ENCODE measurements at regions not wholly inside any gene's neighbourhood (a gene's known extent, or its start where the extent isn't known, plus 50 kb on each side); places are given as distances from the start of the nearest gene placed in this dataset.

GRCh38 chr16:59373632-59374031 is 639.5 kb upstream of the GOT2 start:
- no peak overlapping the region for H3K4me3 ChIP-seq (ENCODE audit: low read length)
- no peaks in the 10 kb centered on the region for H3K9me3 ChIP-seq (replicated peaks; ENCODE audit: insufficient read depth, low read length)

GRCh38 chr16:59370717-59371116 is 636.6 kb upstream of the GOT2 start:
- no peaks in the 10 kb centered on the region for H3F3A ChIP-seq (ENCODE audit: insufficient read depth, low read length)
- H3K9me2 ChIP-seq (replicated peaks; ENCODE audit: insufficient read depth, low read length), result no peaks in the 10 kb centered on the region
- no peak overlapping the region for H3K27ac ChIP-seq (ENCODE audit: low read length)
- DNase-seq, result no peak
- no peaks in the 10 kb centered on the region for H3K27me3 ChIP-seq (replicated peaks; ENCODE audit: insufficient read depth, low read length)
- H3K36me3 ChIP-seq (replicated peaks; ENCODE audit: insufficient read depth, low read length), result no peaks in the 10 kb centered on the region
- no peak overlapping the region for H3K4me2 ChIP-seq (ENCODE audit: low read depth, low read length)
- H3K79me2 ChIP-seq (ENCODE audit: low read length), result no peaks in the 10 kb centered on the region
- TF ChIP-seq EZH2 (optimal IDR thresholded peaks at IDR 0.05; ENCODE audit: low read depth, low read length), result no peak
- H3K4me1 ChIP-seq (ENCODE audit: low read length), result no peaks in the 10 kb centered on the region
- H3K4me3 ChIP-seq (ENCODE audit: low read length), result no peak overlapping the region
- no peaks in the 10 kb centered on the region for H4K20me1 ChIP-seq (ENCODE audit: insufficient read depth, low read length)
- no peak overlapping the region for H3K9ac ChIP-seq (ENCODE audit: low read length)
- no peak overlapping the region for H2AFZ ChIP-seq (ENCODE audit: low read length)
- no peaks in the 10 kb centered on the region for H3K9me3 ChIP-seq (replicated peaks; ENCODE audit: insufficient read depth, low read length)

More at GRCh38 chr16:59373632-59374031, 639.5 kb upstream of the GOT2 start:
- Histone ChIP-seq H3K27ac (ENCODE audit: low read length) (no peak overlapping the region), H3K9me2 (replicated peaks; ENCODE audit: insufficient read depth, low read length) (no peaks in the 10 kb centered on the region), H3K4me1 (ENCODE audit: low read length) (no peaks in the 10 kb centered on the region), H3K9ac (ENCODE audit: low read length) (no peak overlapping the region), H3K36me3 (replicated peaks; ENCODE audit: insufficient read depth, low read length) (no peaks in the 10 kb centered on the region), H3K27me3 (replicated peaks; ENCODE audit: insufficient read depth, low read length) (no peaks in the 10 kb centered on the region), H3K4me2 (ENCODE audit: low read depth, low read length) (no peak overlapping the region), H3K79me2 (ENCODE audit: low read length) (no peaks in the 10 kb centered on the region), H2AFZ (ENCODE audit: low read length) (no peak overlapping the region), H4K20me1 (ENCODE audit: insufficient read depth, low read length) (no peaks in the 10 kb centered on the region), H3F3A (ENCODE audit: insufficient read depth, low read length) (no peaks in the 10 kb centered on the region)
- no peak for DNase-seq
- TF ChIP-seq CTCF (IDR thresholded peaks at IDR 0.05; ENCODE audit: low read length), result no peak
- TF ChIP-seq EZH2phosphoT487 (IDR thresholded peaks at IDR 0.05; ENCODE audit: low read length), result no peak
- no peak for TF ChIP-seq EZH2 (optimal IDR thresholded peaks at IDR 0.05; ENCODE audit: low read depth, low read length)

- no peaks in the 10 kb centered on the region for H3F3A ChIP-seq (ENCODE audit: insufficient read depth, low read length)
- H3K4me2 ChIP-seq (ENCODE audit: low read depth, low read length), result no peak overlapping the region
- no peak overlapping the region for H3K4me3 ChIP-seq (ENCODE audit: low read length)
- H3K9ac ChIP-seq (ENCODE audit: low read length), result no peak overlapping the region
- H3K4me1 ChIP-seq (ENCODE audit: low read length), result no peaks in the 10 kb centered on the region
- H3K79me2 ChIP-seq (ENCODE audit: low read length), result no peaks in the 10 kb centered on the region
- no peaks in the 10 kb centered on the region for H3K9me3 ChIP-seq (replicated peaks; ENCODE audit: insufficient read depth, low read length)
- H3K9me2 ChIP-seq (replicated peaks; ENCODE audit: insufficient read depth, low read length), result no peaks in the 10 kb centered on the region
- H4K20me1 ChIP-seq (ENCODE audit: insufficient read depth, low read length), result no peaks in the 10 kb centered on the region
- TF ChIP-seq EZH2phosphoT487 (IDR thresholded peaks at IDR 0.05; ENCODE audit: low read length), result no peak
- no peak for TF ChIP-seq CTCF (IDR thresholded peaks at IDR 0.05; ENCODE audit: low read length)
- no peak for TF ChIP-seq EZH2 (optimal IDR thresholded peaks at IDR 0.05; ENCODE audit: low read depth, low read length)
- no peak overlapping the region for H3K27ac ChIP-seq (ENCODE audit: low read length)
- DNase-seq, result no peak
- no peak overlapping the region for H2AFZ ChIP-seq (ENCODE audit: low read length)
- no peaks in the 10 kb centered on the region for H3K36me3 ChIP-seq (replicated peaks; ENCODE audit: insufficient read depth, low read length)
- no peaks in the 10 kb centered on the region for H3K27me3 ChIP-seq (replicated peaks; ENCODE audit: insufficient read depth, low read length)
Observed at GRCh38 chr16:59369523-59369922, 635.4 kb upstream of the GOT2 start.

DNA sequence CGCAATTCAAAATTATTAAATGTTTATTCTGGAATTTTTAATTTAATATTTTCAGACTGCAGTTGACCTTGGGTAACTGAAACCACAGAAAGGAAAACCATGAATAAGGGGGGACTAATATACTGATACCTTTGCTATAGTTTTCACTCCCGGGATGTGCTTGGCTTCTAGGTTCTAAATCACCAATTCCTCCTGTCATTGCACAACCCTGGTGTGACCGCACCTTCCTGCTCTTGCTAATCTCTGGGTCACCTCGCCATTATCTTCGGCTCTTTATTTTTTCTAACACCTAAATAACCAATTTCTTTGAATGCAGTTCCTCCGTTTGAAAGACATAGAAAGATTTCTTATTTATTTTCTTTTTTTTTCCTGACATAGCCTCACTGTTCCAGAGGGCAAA is 634.5 kb upstream of the GOT2 start:
- no peaks in the 10 kb centered on the region for H3K79me2 ChIP-seq (ENCODE audit: low read length)
- no peaks in the 10 kb centered on the region for H3K4me1 ChIP-seq (ENCODE audit: low read length)
- no peak overlapping the region for H3K27ac ChIP-seq (ENCODE audit: low read length)
- no peak overlapping the region for H2AFZ ChIP-seq (ENCODE audit: low read length)
- H3K9me2 ChIP-seq (replicated peaks; ENCODE audit: insufficient read depth, low read length), result no peaks in the 10 kb centered on the region
- no peaks in the 10 kb centered on the region for H4K20me1 ChIP-seq (ENCODE audit: insufficient read depth, low read length)
- H3K9me3 ChIP-seq (replicated peaks; ENCODE audit: insufficient read depth, low read length), result no peaks in the 10 kb centered on the region
- H3K27me3 ChIP-seq (replicated peaks; ENCODE audit: insufficient read depth, low read length), result no peaks in the 10 kb centered on the region
- no peak for DNase-seq
- H3K9ac ChIP-seq (ENCODE audit: low read length), result no peak overlapping the region
- no peak overlapping the region for H3K4me2 ChIP-seq (ENCODE audit: low read depth, low read length)
- TF ChIP-seq EZH2 (optimal IDR thresholded peaks at IDR 0.05; ENCODE audit: low read depth, low read length) (no peak), EZH2phosphoT487 (IDR thresholded peaks at IDR 0.05; ENCODE audit: low read length) (no peak)
- H3K4me3 ChIP-seq (ENCODE audit: low read length), result no peak overlapping the region
- H3F3A ChIP-seq (ENCODE audit: insufficient read depth, low read length), result no peaks in the 10 kb centered on the region
- no peaks in the 10 kb centered on the region for H3K36me3 ChIP-seq (replicated peaks; ENCODE audit: insufficient read depth, low read length)
